ENCODE measurements at regions not wholly inside any gene's neighbourhood (a gene's known extent, or its start where the extent isn't known, plus 50 kb on each side); places are given as distances from the start of the nearest gene placed in this dataset.
"Not testable (repeated sequence)": the region's sequence is repeated elsewhere in the genome, so short reads cannot be mapped to it uniquely, and the experiment has no call there.

DNA sequence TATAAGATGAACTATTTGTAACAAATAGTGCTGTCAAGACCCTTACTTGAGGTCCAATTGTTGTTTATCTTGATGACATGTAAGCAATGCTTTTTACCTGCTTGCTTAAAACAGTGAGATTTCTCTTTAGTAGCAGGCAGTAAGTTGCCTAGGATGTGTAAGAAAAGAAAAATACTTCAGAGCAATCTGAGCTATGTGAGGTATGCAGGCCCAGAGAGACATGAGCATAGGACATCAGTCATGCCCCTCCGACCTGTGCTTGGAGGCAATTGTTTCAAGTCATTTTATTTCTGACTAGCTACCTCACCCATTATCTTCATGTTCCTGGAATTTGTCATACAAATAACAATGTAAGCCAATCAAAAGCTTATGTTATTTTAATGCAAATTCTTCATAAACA is 930.6 kb upstream of the FBXO33 start:
- Histone ChIP-seq H3K36me3 (ENCODE audit: control insufficient read depth, insufficient read depth, low read length) (no peaks in the 10 kb centered on the region), H3K4me3 (ENCODE audit: low read depth, low read length) (no peak overlapping the region), H3K27me3 (ENCODE audit: control insufficient read depth, insufficient read depth, low read length) (no peaks in the 10 kb centered on the region)
- TF ChIP-seq, protein P1, sequence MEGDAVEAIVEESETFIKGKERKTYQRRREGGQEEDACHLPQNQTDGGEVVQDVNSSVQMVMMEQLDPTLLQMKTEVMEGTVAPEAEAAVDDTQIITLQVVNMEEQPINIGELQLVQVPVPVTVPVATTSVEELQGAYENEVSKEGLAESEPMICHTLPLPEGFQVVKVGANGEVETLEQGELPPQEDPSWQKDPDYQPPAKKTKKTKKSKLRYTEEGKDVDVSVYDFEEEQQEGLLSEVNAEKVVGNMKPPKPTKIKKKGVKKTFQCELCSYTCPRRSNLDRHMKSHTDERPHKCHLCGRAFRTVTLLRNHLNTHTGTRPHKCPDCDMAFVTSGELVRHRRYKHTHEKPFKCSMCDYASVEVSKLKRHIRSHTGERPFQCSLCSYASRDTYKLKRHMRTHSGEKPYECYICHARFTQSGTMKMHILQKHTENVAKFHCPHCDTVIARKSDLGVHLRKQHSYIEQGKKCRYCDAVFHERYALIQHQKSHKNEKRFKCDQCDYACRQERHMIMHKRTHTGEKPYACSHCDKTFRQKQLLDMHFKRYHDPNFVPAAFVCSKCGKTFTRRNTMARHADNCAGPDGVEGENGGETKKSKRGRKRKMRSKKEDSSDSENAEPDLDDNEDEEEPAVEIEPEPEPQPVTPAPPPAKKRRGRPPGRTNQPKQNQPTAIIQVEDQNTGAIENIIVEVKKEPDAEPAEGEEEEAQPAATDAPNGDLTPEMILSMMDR (IDR thresholded peaks at IDR 0.05; ENCODE audit: insufficient read depth, low read length, poor library complexity, severe bottlenecking) = no peak
- no peak for DNase-seq (ENCODE audit: low read depth)

DNA sequence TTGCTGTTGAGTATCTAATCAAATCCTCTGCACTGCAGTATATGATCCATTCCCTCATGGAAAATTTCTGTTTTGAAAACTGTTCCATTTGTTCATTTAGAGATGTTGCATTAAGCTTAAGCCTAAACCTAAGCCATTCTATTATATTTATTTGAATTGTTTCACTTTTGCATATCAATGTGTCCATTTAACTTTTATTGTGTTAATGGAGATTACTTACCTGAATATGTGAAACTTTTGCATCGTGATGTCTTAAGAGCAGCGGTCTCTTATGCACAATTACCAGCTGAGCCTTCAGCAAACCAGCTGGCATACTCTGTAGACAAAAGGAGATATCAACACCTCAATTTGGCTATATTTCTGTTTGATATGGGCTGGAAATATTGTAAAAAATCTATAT is 922.5 kb upstream of the FBXO33 start:
- H3K36me3 ChIP-seq (ENCODE audit: control insufficient read depth, insufficient read depth, low read length) = no peaks in the 10 kb centered on the region
- H3K27me3 ChIP-seq (ENCODE audit: control insufficient read depth, insufficient read depth, low read length) = no peaks in the 10 kb centered on the region
- no peak for DNase-seq (ENCODE audit: low read depth)
- no peak overlapping the region for H3K4me3 ChIP-seq (ENCODE audit: low read depth, low read length)
- TF ChIP-seq, protein P1 (IDR thresholded peaks at IDR 0.05; ENCODE audit: insufficient read depth, low read length, poor library complexity, severe bottlenecking) = no peak

DNA sequence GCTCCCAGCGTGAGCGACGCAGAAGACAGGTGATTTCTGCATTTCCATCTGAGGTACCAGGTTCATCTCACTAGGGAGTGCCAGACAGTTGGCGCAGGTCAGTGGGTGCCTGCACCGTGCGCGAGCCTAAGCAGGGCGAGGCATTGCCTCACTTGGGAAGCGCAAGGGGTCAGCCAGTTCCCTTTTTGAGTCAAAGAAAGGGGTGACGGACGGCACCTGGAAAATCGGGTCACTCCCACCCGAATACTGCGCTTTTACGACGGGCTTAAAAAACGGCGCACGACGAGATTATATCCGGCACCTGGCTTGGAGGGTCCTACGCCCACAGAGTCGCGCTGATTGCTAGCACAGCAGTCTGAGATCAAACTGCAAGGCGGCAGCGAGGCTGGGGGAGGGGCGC is 915.9 kb upstream of the FBXO33 start:
- DNase-seq (ENCODE audit: low read depth); H3K27me3 ChIP-seq (ENCODE audit: control insufficient read depth, insufficient read depth, low read length); H3K36me3 ChIP-seq (ENCODE audit: control insufficient read depth, insufficient read depth, low read length); H3K4me3 ChIP-seq (ENCODE audit: low read depth, low read length): not testable (repeated sequence)

DNA sequence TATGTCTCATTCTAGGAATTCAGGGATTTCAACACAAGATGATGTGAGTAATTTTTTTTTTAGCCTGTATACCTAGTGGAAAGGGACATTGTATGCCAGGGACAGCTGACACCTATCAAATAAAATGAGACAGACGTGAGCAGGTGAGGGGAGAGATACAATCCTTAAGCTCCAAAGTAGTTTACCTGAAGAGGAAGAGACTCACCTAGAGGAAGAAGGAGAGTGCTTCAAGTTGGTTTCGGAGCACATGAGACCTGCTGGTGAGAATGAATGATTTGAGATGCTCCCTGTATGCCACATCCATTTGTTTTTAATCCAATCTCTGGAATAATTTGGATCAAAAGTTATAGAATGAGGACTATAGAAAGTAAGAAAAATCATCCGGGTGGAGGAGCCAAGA is 915.4 kb upstream of the FBXO33 start:
- TF ChIP-seq, protein P1 (IDR thresholded peaks at IDR 0.05; ENCODE audit: insufficient read depth, low read length, poor library complexity, severe bottlenecking) = no peak
- no peak overlapping the region for H3K4me3 ChIP-seq (ENCODE audit: low read depth, low read length)
- H3K36me3 ChIP-seq (ENCODE audit: control insufficient read depth, insufficient read depth, low read length) = no peaks in the 10 kb centered on the region
- DNase-seq (ENCODE audit: low read depth) = no peak
- no peaks in the 10 kb centered on the region for H3K27me3 ChIP-seq (ENCODE audit: control insufficient read depth, insufficient read depth, low read length)

DNA sequence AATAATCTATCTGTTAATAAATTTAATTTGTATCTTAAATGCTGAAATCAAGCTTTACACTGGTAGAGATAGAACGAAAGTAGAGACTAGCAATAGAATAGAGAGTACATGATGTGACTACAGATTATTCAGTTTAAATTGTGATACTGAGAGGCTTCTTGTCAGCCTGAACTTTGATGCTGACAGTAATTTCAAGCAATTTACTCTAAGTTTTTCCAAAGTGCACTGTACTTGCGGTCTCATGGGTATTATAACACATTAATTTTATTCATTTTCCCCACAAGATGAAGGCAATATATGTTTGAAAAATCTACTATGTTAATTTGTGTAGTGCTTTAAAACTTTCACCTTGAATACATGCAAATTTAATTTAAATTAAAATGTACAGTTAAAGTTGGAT is 914.0 kb upstream of the FBXO33 start:
- H3K36me3 ChIP-seq (ENCODE audit: control insufficient read depth, insufficient read depth, low read length) = no peaks in the 10 kb centered on the region
- TF ChIP-seq, protein P1 (IDR thresholded peaks at IDR 0.05; ENCODE audit: insufficient read depth, low read length, poor library complexity, severe bottlenecking) = no peak
- H3K27me3 ChIP-seq (ENCODE audit: control insufficient read depth, insufficient read depth, low read length) = no peaks in the 10 kb centered on the region
- H3K4me3 ChIP-seq (ENCODE audit: low read depth, low read length) = no peak overlapping the region
- DNase-seq (ENCODE audit: low read depth) = no peak

DNA sequence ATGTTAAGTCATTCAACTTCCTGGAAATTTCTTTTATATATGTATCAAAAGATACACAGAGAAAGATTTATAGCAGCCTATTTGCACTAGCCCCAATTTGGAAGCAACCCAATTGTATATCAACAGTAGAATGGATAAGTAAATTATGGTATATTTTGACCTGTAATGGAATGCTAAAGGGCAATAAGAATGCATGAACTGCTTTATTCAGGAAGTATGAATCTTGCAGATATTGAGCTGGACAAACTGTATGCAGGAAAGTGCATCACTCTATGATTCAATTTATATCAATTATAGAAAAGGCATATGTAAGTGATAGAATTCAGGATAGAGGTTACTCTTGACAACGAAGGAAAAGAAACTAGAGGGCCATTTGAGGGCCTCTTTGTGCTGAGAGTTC is 913.1 kb upstream of the FBXO33 start:
- H3K36me3 ChIP-seq (ENCODE audit: control insufficient read depth, insufficient read depth, low read length) = no peaks in the 10 kb centered on the region

More for the DNA sequence above, 913.1 kb upstream of the FBXO33 start:
- H3K27me3 ChIP-seq (ENCODE audit: control insufficient read depth, insufficient read depth, low read length) = no peaks in the 10 kb centered on the region
- H3K4me3 ChIP-seq (ENCODE audit: low read depth, low read length) = no peak overlapping the region
- TF ChIP-seq, protein P1 (IDR thresholded peaks at IDR 0.05; ENCODE audit: insufficient read depth, low read length, poor library complexity, severe bottlenecking) = no peak
- DNase-seq (ENCODE audit: low read depth) = no peak
